ENCODE measurements at regions not wholly inside any gene's neighbourhood (a gene's known extent, or its start where the extent isn't known, plus 50 kb on each side); places are given as distances from the start of the nearest gene placed in this dataset.
"Not testable (repeated sequence)": the region's sequence is repeated elsewhere in the genome, so short reads cannot be mapped to it uniquely, and the experiment has no call there.

GRCh38 chr5:159522841-159523240, 192.6 kb upstream of the IL12B start:
- Histone ChIP-seq H3K27me3 (ENCODE audit: insufficient read depth, low read length) (no peaks in the 10 kb centered on the region), H3K4me3 (ENCODE audit: low read length) (no peak overlapping the region), H3K9me3 (ENCODE audit: insufficient read depth, low read depth, low read length) (no peaks in the 10 kb centered on the region), H3K9ac (ENCODE audit: low read depth, low read length) (no peak overlapping the region), H3K27ac (ENCODE audit: low read length) (no peak overlapping the region), H3K36me3 (ENCODE audit: insufficient read depth, low read depth, low read length) (no peaks in the 10 kb centered on the region), H3K4me1 (ENCODE audit: insufficient read depth, low read length) (no peaks in the 10 kb centered on the region)

- H3K4me3 ChIP-seq (ENCODE audit: low read length); H3K27ac ChIP-seq (ENCODE audit: low read length); H3K9me3 ChIP-seq (ENCODE audit: insufficient read depth, low read depth, low read length); H3K4me1 ChIP-seq (ENCODE audit: insufficient read depth, low read length); H3K9ac ChIP-seq (ENCODE audit: low read depth, low read length); H3K27me3 ChIP-seq (ENCODE audit: insufficient read depth, low read length); H3K36me3 ChIP-seq (ENCODE audit: insufficient read depth, low read depth, low read length): not testable (repeated sequence)
Measured at GRCh38 chr5:159524279-159524678, 194.0 kb upstream of the IL12B start.

DNA sequence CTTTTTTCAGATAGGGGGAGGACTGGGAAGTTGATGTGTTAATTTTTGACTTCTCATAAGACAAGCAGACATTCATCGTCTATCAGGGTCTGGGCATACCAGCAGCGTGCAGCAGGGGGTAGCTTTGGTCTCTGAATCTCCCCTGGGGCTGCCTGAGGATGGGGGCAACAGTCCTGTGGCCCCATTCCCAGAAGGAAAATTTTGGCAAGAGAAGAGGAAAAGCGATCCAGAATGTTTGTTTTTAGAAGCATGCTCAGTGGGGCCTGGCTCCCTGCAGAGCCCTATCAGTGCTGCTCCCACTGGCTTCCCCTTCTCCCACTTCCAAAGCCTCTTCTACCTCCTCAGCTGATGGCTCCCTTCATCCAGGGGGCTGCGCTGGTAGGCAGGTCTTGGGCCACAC, 194.8 kb upstream of the IL12B start:
- no peaks in the 10 kb centered on the region for H3K27me3 ChIP-seq (ENCODE audit: insufficient read depth, low read length)
- H3K9ac ChIP-seq (ENCODE audit: low read depth, low read length), result no peak overlapping the region

GRCh38 chr5:159527546-159528254, 197.4 kb upstream of the IL12B start:
- H3K27me3 ChIP-seq (ENCODE audit: insufficient read depth, low read length), result no peaks in the 10 kb centered on the region
- no peaks in the 10 kb centered on the region for H3K4me1 ChIP-seq (ENCODE audit: insufficient read depth, low read length)
- H3K9ac ChIP-seq (ENCODE audit: low read depth, low read length), result no peak overlapping the region
- H3K36me3 ChIP-seq (ENCODE audit: insufficient read depth, low read depth, low read length), result no peaks in the 10 kb centered on the region
- H3K4me3 ChIP-seq (ENCODE audit: low read length), result no peak overlapping the region
- no peaks in the 10 kb centered on the region for H3K9me3 ChIP-seq (ENCODE audit: insufficient read depth, low read depth, low read length)
- no peak overlapping the region for H3K27ac ChIP-seq (ENCODE audit: low read length)

More for the DNA sequence above, 194.8 kb upstream of the IL12B start:
- Histone ChIP-seq H3K27ac (ENCODE audit: low read length) (no peak overlapping the region), H3K9me3 (ENCODE audit: insufficient read depth, low read depth, low read length) (no peaks in the 10 kb centered on the region), H3K36me3 (ENCODE audit: insufficient read depth, low read depth, low read length) (no peaks in the 10 kb centered on the region), H3K4me3 (ENCODE audit: low read length) (no peak overlapping the region), H3K4me1 (ENCODE audit: insufficient read depth, low read length) (no peaks in the 10 kb centered on the region)

- Histone ChIP-seq H3K27ac (ENCODE audit: low read length) (no peak overlapping the region), H3K9me3 (ENCODE audit: insufficient read depth, low read depth, low read length) (0 out of 2 replicates have a peak, but pooled peaks cover 5% of the 10 kb centered on the region), H3K36me3 (ENCODE audit: insufficient read depth, low read depth, low read length) (no peaks in the 10 kb centered on the region), H3K4me3 (ENCODE audit: low read length) (no peak overlapping the region), H3K9ac (ENCODE audit: low read depth, low read length) (no peak overlapping the region), H3K27me3 (ENCODE audit: insufficient read depth, low read length) (no peaks in the 10 kb centered on the region), H3K4me1 (ENCODE audit: insufficient read depth, low read length) (no peaks in the 10 kb centered on the region)
Measured at GRCh38 chr5:159531554-159532105, 201.3 kb upstream of the IL12B start.

GRCh38 chr5:159533197-159533596, 202.9 kb upstream of the IL12B start:
- H3K4me3 ChIP-seq (ENCODE audit: low read length), result no peak overlapping the region
- H3K4me1 ChIP-seq (ENCODE audit: insufficient read depth, low read length), result no peaks in the 10 kb centered on the region
- no peaks in the 10 kb centered on the region for H3K36me3 ChIP-seq (ENCODE audit: insufficient read depth, low read depth, low read length)
- H3K9me3 ChIP-seq (ENCODE audit: insufficient read depth, low read depth, low read length), result 0 out of 2 replicates have a peak, but pooled peaks cover 5% of the 10 kb centered on the region
- H3K27ac ChIP-seq (ENCODE audit: low read length), result no peak overlapping the region
- no peak overlapping the region for H3K9ac ChIP-seq (ENCODE audit: low read depth, low read length)
- no peaks in the 10 kb centered on the region for H3K27me3 ChIP-seq (ENCODE audit: insufficient read depth, low read length)

DNA sequence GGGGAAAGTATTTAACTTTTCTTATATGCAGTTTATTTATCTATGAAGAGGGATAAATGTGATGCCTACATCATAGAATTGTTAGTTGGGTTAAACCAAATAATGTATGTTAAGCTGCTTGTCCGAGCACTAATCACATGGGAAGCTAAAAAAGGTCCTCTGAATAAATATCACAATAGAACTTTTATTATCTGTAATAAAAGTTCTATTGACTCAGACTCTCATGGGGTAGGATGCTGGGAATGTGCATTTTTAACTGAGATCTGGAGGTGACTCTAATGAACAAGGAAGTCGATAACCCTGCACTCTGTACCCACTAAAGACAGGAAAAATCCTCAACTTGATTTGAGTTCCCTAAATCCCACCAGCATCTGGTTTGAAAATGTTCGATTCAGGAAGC, 205.9 kb upstream of the IL12B start:
- Histone ChIP-seq H3K27me3 (ENCODE audit: insufficient read depth, low read length) (no peaks in the 10 kb centered on the region), H3K4me1 (ENCODE audit: insufficient read depth, low read length) (no peaks in the 10 kb centered on the region), H3K4me3 (ENCODE audit: low read length) (no peak overlapping the region), H3K9ac (ENCODE audit: low read depth, low read length) (no peak overlapping the region), H3K27ac (ENCODE audit: low read length) (no peak overlapping the region), H3K36me3 (ENCODE audit: insufficient read depth, low read depth, low read length) (no peaks in the 10 kb centered on the region), H3K9me3 (ENCODE audit: insufficient read depth, low read depth, low read length) (0 out of 2 replicates have a peak, but pooled peaks cover 5% of the 10 kb centered on the region)

- Histone ChIP-seq H3K9me3 (ENCODE audit: insufficient read depth, low read depth, low read length) (0 out of 2 replicates have a peak, but pooled peaks cover 5% of the 10 kb centered on the region), H3K36me3 (ENCODE audit: insufficient read depth, low read depth, low read length) (no peaks in the 10 kb centered on the region), H3K27ac (ENCODE audit: low read length) (no peak overlapping the region), H3K4me3 (ENCODE audit: low read length) (no peak overlapping the region), H3K27me3 (ENCODE audit: insufficient read depth, low read length) (no peaks in the 10 kb centered on the region), H3K9ac (ENCODE audit: low read depth, low read length) (no peak overlapping the region), H3K4me1 (ENCODE audit: insufficient read depth, low read length) (no peaks in the 10 kb centered on the region)
Measured at GRCh38 chr5:159536646-159537045, 206.4 kb upstream of the IL12B start.

- Histone ChIP-seq H3K27me3 (ENCODE audit: insufficient read depth, low read length) (no peaks in the 10 kb centered on the region), H3K9me3 (ENCODE audit: insufficient read depth, low read depth, low read length) (no peaks in the 10 kb centered on the region), H3K36me3 (ENCODE audit: insufficient read depth, low read depth, low read length) (no peaks in the 10 kb centered on the region), H3K4me1 (ENCODE audit: insufficient read depth, low read length) (no peaks in the 10 kb centered on the region), H3K4me3 (ENCODE audit: low read length) (no peak overlapping the region), H3K9ac (ENCODE audit: low read depth, low read length) (no peak overlapping the region), H3K27ac (ENCODE audit: low read length) (no peak overlapping the region)
Measured at GRCh38 chr5:159539678-159540077, 209.4 kb upstream of the IL12B start.

GRCh38 chr5:159543326-159543725, 213.0 kb upstream of the IL12B start:
- Histone ChIP-seq H3K4me3 (ENCODE audit: low read length) (no peak overlapping the region), H3K4me1 (ENCODE audit: insufficient read depth, low read length) (no peaks in the 10 kb centered on the region), H3K36me3 (ENCODE audit: insufficient read depth, low read depth, low read length) (no peaks in the 10 kb centered on the region), H3K9me3 (ENCODE audit: insufficient read depth, low read depth, low read length) (0 out of 2 replicates have a peak, but pooled peaks cover 4% of the 10 kb centered on the region), H3K27ac (ENCODE audit: low read length) (no peak overlapping the region), H3K9ac (ENCODE audit: low read depth, low read length) (no peak overlapping the region), H3K27me3 (ENCODE audit: insufficient read depth, low read length) (no peaks in the 10 kb centered on the region)

- Histone ChIP-seq H3K9me3 (ENCODE audit: insufficient read depth, low read depth, low read length) (0 out of 2 replicates have a peak, but pooled peaks cover 4% of the 10 kb centered on the region), H3K36me3 (ENCODE audit: insufficient read depth, low read depth, low read length) (no peaks in the 10 kb centered on the region), H3K9ac (ENCODE audit: low read depth, low read length) (no peak overlapping the region), H3K4me3 (ENCODE audit: low read length) (no peak overlapping the region), H3K27ac (ENCODE audit: low read length) (no peak overlapping the region), H3K27me3 (ENCODE audit: insufficient read depth, low read length) (no peaks in the 10 kb centered on the region), H3K4me1 (ENCODE audit: insufficient read depth, low read length) (no peaks in the 10 kb centered on the region)
Measured at GRCh38 chr5:159545156-159545555, 214.9 kb upstream of the IL12B start.

DNA sequence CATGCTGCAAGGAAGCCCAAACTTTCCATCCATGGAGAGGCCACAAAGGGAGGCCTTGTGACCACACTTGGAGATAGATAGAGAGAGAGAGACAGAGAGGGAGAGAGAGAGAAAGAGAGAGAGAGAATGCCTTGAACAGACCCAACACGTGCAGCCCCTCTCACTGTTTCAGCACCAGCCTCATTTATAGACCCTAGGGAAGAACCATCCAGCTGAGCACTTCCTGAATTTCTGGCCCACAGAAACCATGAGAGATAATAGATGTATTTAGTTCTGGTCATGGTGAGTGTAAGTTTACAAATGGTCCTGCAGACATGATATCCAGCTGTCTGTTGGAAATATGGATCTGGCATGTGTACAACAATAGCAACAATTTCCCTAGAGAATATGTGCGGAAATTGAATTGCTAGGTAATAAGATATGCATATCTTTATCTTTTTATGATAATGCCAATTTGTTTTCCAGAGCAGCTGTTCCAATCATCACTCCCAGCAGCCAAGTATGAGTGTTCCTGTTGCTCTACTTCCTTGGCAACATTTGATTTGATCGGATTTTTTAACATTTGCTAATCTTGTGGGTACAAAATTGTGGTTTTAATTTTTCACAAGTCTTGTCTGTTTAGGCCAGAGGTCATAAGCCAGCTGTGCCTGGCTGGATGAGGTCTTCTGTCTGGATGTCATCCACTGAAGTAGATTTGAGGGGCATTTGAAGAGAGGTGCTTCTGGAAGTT, 217.3 kb upstream of the IL12B start:
- no peaks in the 10 kb centered on the region for H3K27me3 ChIP-seq (ENCODE audit: insufficient read depth, low read length)
- no peak overlapping the region for H3K27ac ChIP-seq (ENCODE audit: low read length)

More for the DNA sequence above, 217.3 kb upstream of the IL12B start:
- H3K9me3 ChIP-seq (ENCODE audit: insufficient read depth, low read depth, low read length), result 0 out of 2 replicates have a peak, but pooled peaks cover 4% of the 10 kb centered on the region
- H3K4me1 ChIP-seq (ENCODE audit: insufficient read depth, low read length), result no peaks in the 10 kb centered on the region
- no peak overlapping the region for H3K9ac ChIP-seq (ENCODE audit: low read depth, low read length)
- no peaks in the 10 kb centered on the region for H3K36me3 ChIP-seq (ENCODE audit: insufficient read depth, low read depth, low read length)
- H3K4me3 ChIP-seq (ENCODE audit: low read length), result no peak overlapping the region
